Transverse colon (tissue), 3 donors: ENCODE measurements at regions not wholly inside any gene's neighbourhood (a gene's known extent, or its start where the extent isn't known, plus 50 kb on each side); places are given as distances from the start of the nearest gene placed in this dataset.

Experiments used
- CTCF ChIP-seq, 5 experiments: fragments of 200-600 bp in 3 of 5; fragments of 450-650 bp in 2 of 5; sonication (generic) in 3 of 5; IDR thresholded peaks; 1 replicate in 2 of 5; 2 replicates in 3 of 5; pipeline ENCODE4 v1.5.1; 2016 to 2017; ENCODE audit warnings: antibody characterized with exemption in 5 of 5, inconsistent platforms in 3 of 5, mild to moderate bottlenecking in 2 of 5, moderate library complexity in 1 of 5
- EP300 ChIP-seq: sonication (generic); formaldehyde crosslinking; IDR thresholded peaks from one replicate; pipeline ENCODE4 v1.6.1; 2017; ENCODE audit warnings: antibody characterized with exemption, low read depth
- POLR2A ChIP-seq: fragments of 450-650 bp; IDR thresholded peaks from one replicate; pipeline ENCODE4 v1.6.1; 2016; ENCODE audit warnings: antibody characterized with exemption, mild to moderate bottlenecking, moderate library complexity

- no peak for TF ChIP-seq CTCF (IDR thresholded peaks at IDR 0.05)
- TF ChIP-seq POLR2A, result no peak
- TF ChIP-seq EP300, result no peak
Observed at GRCh38 chr4:156578005-156578404, 393.6 kb downstream of the PDGFC start.
